ENCODE measurements at regions not wholly inside any gene's neighbourhood (a gene's known extent, or its start where the extent isn't known, plus 50 kb on each side); places are given as distances from the start of the nearest gene placed in this dataset.
"Not testable (repeated sequence)": the region's sequence is repeated elsewhere in the genome, so short reads cannot be mapped to it uniquely, and the experiment has no call there.

DNA sequence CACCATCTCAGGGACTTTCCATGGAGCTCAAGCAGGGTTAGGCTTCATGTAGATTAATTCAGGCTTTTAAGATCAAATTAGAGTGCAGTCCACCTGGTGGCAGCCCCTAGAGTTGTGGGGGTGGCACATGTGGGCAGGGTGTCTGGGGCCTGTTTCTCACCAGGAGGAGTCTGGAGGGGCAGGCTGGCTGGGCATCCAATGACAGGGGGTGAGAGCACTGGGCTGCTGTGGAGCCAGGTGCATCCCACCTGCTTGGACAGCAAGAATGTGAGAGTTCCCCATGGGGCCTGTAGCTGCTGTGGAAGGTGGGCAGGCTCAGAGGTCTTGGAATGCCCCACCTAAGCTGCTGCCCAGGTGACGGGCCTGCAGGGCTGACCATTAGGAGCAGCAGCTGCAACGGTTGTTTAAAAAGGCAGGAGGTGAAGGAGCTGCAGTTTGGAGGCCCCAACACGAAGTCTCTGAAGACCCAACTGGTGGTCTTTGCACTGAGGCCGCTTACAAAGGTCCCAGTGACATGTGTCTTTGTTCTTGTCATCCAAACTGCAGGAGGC, 686.3 kb upstream of the HS6ST1 start:
- DNase-seq (ENCODE audit: low spot score) = no peak

DNA sequence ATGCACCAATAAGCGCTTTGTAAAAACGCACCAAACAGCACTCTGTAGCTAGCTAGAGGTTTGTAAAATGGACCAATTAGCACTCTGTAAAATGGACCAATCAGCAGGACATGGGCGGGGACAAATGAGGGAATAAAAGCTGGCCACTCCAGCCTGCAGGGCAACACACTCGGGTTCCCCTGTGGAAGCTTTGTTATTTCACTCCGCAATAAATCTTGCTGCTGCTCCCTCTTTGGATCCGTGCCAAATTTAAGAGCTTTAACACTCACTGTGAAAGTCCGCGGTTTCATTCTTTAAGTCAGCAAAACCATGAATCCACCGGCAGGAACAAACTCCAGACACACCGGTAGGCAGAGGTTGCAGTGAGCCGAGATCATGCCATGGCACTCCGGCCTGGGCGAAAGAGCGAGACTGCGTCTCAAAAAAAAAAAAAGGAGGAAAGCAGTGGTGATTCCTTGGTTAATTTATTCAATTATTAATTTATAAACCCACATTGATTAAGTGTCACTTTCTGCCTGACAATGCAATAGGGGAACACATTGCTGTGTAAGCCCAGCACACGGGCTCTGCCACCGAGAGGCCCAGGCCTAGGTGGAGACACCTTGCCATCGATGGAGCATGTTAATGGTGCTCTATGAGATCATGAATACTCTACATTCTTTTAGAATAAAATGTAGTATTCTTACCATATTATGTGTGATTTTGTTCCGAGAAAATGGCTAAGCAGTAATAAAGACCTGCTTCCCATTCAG, 687.6 kb upstream of the HS6ST1 start:
- DNase-seq (ENCODE audit: low spot score) = peak; percentile 12

DNA sequence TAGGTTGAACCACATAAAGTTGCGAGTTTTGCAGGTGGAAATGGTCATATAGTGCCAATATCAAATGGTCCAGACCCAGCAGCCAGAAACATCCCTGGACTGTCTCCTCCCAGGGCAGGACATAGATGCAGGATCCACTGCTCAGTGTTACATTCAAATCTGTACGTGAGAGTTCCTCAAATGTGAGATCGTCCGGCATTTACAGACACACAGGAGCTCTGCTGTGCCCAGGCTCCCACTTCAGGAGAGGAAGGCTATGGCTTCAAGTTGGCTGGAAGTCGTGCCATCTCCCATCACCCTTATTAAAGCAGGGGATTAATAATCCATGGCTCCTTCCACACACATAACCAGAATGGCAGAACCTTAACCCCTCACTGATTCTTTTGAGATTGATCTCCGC, 688.2 kb upstream of the HS6ST1 start:
- DNase-seq (ENCODE audit: low spot score) = no peak

DNA sequence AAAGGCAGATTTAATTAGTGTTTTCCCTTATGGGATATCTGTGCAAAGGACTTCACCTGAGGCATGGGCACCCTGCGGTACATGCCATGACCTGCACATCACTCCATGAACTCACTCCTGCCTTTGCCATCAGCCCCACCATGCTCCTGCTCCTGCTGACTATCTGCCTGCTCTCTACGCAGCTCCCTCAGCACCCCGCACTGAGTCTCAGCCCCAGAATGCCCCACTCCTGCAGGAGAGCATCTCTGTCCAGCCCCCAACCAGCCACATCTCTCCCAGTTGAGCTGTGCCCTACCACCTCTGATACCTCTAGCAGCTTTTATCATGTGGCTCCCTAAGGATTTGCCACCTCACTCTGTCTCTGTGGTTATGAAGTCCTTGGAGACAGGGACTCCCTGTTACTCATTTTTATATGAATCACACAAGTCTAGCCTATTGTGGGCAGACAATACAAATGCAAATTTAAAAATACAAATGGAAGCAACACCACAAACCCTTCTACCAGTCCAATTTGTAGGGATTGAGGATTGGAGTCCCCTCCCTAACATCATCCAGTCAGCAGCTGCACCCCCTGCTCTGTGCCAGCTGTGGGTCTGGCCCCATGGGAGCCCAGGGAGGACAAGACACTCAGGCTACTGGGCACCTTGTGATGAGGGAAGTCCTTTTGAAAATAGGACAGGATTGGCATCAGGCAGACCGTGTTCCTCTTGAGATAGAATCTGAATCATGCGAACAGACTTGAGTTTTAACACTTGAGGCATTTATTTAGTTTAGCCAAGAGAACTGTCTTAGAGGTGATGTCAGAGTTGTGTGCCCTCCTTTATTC, 689.6 kb upstream of the HS6ST1 start:
- no peak for DNase-seq (ENCODE audit: low spot score)

DNA sequence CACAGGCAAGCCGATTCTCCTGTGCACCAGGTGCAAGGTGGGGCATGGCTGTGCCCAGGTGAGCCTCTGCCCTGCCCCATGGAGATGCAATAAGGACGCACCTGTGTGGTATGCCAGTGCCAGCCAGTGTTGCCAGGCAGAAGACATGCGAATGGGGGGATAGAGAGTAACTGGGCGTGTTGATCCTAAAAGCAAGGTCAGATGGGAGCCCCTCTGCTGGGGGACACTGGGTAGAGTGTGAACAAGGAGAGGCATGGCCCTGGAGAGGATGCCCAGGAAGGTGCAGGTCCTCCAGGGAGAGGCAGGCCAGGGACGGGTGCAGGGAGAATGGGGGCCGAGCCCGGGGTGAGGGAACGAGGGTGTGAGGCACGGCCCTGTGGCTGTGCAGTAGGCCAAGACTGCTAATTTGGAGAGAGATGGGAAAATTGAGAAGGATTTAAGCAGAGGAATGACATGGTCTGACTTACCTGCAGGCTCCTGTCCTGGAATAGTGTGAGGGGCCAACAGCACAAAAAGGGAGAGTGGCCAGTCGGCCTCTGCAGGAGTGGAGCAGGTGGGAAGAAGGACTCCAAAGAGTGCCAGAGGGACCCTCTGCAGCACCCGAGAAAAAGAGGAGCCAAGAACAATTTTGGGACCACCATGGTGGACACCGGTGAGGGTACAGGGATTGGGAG, 690.4 kb upstream of the HS6ST1 start:
- no peak for DNase-seq (ENCODE audit: low spot score)

- no peak for DNase-seq (ENCODE audit: low spot score)
Observed at GRCh38 chr2:129009555-129010146, 691.0 kb upstream of the HS6ST1 start.

DNA sequence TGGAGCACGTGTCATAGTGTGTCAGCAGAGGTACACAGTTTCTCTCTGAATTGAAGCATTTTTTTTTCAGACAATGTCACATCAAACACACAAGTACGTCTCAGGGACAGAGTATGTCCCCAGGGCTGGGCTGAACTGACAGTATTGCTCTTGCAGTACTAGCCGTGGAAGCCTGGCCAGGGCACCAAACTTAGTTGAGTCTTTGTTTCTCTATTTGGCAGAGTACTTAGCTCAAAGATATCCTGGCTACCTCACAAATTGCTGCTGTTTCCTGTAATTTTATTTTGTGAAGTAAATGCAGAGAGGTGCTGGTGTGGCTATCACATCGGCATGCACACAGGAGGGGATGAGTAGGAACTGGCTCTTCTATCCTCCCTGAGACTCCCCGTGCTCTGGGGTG, 691.6 kb upstream of the HS6ST1 start:
- no peak for DNase-seq (ENCODE audit: low spot score)

DNA sequence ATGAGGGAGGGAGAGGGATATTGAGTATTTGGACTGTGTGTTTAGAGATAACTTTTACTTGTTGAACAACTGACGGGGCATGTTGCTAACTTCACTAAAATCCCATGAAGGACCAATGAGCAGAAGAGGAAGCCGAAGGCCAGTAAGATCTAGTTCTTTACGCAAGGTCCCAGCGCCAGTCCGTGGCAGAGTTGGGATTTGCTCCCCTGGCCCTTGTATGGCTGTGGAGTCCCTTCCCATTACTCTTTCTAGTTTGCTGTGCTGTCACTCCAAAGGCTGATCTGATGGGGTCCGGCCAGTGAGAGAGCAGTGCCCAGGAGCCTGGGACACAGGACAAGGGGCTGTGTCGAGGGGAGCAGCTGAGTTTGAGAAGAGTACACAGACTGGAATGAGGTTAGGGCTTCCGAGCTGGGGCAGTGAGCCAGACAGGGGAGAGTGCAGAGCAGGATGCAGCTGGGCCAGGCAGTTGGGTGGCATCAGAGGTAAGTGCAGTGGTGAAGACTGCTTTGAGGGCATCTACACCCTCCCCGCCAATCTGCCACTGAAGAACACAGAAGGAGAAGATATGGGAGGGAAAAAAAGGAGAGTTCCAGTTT, 692.9 kb upstream of the HS6ST1 start:
- DNase-seq (ENCODE audit: low spot score) = peak; percentile 12

- DNase-seq (ENCODE audit: low spot score) = no peak
Observed at GRCh38 chr2:129014432-129014831, 695.8 kb upstream of the HS6ST1 start.

GRCh38 chr2:129015397-129016285, 697.0 kb upstream of the HS6ST1 start:
- no peak for DNase-seq (ENCODE audit: low spot score)

DNA sequence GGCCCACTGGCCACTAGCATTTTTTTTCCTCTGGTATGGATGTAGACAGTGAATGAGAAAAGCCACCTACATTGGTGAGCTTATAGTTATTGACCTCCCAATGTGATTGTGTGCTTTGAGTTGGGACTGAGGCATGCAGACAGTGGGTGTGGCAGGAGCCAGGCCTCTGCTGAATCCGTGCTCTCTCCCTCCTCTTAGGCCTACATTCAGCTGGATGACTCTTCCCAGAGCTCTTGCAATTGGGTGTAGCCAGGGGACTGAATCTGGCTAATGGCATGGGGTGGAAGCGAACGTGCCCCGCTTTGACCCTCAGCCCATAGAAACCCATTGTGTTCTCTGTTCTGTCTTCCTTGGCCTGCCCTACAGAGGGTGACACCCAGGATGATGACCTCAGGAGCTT, 698.3 kb upstream of the HS6ST1 start:
- no peak for DNase-seq (ENCODE audit: low spot score)

DNA sequence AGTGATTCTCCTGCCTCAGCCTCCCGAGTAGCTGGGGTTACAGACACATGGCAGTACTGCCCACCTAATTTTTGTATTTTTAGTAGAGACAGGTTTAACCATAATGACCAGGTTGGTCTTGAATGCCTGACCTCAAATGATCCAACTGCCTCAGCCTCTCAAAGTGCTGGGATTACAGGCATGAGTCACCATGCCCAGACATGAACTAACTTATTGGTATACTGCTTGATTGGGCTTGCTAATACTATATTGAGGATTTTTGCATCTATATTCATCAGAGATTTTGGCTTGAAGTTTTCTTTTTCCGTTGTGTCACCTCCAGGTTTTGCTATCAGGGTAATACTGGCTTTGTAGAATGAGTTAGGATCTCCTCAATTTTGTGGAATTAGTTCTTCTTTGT, 706.1 kb upstream of the HS6ST1 start:
- no peak for DNase-seq (ENCODE audit: low spot score)

DNA sequence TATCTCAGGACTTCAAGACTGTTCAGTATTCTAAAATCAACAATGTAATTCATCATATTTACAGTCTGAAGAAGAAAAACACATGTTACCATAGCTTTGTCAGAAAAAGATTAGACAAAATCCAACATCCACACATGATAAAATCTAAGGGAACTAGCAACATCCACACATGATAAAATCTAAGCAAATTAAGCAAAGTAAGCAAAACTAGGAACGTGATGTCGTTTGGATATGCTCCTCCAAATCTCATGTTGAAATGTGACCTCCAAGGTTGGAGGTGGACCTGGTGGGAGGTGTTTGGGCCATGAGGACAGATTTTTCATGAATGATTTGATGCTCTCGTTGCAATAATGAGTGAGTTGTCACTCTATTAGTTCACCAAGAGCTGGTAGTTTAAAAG, 717.3 kb upstream of the HS6ST1 start:
- no peak for DNase-seq (ENCODE audit: low spot score)

DNA sequence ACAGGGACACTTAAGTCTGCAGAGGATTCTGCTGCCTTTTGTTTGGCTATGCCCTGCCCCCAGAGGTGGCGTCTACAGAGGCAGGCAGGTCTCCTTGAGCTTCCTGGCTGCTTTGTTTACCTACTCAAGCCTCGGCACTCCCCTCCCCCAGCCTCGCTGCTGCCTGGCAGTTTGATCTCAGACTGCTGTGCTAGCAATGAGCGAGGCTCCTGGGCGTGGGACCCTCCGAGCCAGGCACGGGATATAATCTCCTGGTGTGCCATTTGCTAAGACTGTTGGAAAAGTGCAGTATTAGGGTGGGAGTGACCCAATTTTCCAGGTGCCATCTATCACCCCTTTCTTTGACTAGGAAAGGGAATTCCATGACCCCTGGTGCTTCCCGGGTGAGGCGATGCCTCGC, 725.0 kb upstream of the HS6ST1 start:
- not testable (repeated sequence) for DNase-seq (ENCODE audit: low spot score)

DNA sequence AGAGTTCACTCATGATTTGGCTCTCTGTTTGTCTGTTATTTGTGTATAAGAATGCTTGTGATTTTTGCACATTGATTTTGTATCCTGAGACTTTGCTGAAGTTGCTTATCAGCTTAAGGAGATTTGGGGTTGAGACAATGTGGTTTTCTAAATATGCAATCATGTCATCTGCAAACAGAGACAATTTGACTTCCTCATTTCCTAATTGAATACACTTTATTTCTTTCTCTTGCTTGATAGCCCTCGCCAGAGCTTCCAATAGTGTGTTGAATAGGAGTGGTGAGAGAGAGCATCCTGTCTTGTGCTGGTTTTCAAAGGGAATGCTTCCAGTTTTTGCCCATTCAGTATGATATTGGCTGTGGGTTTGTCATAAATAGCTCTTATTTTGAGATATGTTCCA, 727.8 kb upstream of the HS6ST1 start:
- not testable (repeated sequence) for DNase-seq (ENCODE audit: low spot score)

DNA sequence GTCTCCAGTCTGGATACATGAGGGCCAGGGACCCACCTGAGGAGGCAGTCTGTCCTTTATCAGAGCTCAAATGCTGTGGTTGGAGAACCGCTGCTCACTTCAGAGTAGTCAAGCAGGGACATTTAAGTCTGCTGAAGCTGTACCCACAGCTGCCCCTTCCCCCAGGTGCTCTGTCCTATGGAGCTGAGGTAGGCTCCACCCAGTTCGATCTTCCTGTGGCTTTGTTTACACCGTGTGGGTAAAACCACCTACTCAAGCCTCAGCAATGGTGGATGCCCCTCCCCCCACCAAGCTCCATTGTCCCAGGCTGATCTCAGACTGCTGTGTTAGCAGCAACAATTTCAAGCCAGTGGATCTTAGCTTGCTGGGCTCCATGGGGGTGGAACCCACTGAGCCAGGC, 731.4 kb upstream of the HS6ST1 start:
- no peak for DNase-seq (ENCODE audit: low spot score)

- no peak for DNase-seq (ENCODE audit: low spot score)
Observed at GRCh38 chr2:129055242-129055641, 736.6 kb upstream of the HS6ST1 start.

- no peak for DNase-seq (ENCODE audit: low spot score)
Observed at GRCh38 chr2:129055824-129056223, 737.2 kb upstream of the HS6ST1 start.

GRCh38 chr2:129056309-129056958, 737.8 kb upstream of the HS6ST1 start:
- no peak for DNase-seq (ENCODE audit: low spot score)

DNA sequence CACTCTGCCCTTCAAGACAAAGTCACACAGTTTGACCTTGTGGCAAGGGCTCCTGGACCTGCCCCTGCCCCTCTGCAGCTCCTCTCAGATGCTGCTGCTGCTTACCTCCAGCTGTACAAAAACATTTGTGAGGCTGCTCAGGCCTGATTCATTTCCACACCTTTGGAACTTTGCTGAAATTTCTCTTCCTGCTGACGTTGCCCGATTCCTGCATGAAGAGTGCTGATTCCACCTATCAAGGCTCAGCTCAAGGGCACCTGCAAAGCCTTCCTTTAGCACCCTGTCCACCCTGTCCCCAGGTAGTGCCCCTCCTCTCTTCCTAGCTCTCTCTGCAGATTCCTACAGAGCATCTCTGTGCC, 738.3 kb upstream of the HS6ST1 start:
- DNase-seq (ENCODE audit: low spot score) = no peak
